ENCODE measurements at regions not wholly inside any gene's neighbourhood (a gene's known extent, or its start where the extent isn't known, plus 50 kb on each side); places are given as distances from the start of the nearest gene placed in this dataset.

DNA sequence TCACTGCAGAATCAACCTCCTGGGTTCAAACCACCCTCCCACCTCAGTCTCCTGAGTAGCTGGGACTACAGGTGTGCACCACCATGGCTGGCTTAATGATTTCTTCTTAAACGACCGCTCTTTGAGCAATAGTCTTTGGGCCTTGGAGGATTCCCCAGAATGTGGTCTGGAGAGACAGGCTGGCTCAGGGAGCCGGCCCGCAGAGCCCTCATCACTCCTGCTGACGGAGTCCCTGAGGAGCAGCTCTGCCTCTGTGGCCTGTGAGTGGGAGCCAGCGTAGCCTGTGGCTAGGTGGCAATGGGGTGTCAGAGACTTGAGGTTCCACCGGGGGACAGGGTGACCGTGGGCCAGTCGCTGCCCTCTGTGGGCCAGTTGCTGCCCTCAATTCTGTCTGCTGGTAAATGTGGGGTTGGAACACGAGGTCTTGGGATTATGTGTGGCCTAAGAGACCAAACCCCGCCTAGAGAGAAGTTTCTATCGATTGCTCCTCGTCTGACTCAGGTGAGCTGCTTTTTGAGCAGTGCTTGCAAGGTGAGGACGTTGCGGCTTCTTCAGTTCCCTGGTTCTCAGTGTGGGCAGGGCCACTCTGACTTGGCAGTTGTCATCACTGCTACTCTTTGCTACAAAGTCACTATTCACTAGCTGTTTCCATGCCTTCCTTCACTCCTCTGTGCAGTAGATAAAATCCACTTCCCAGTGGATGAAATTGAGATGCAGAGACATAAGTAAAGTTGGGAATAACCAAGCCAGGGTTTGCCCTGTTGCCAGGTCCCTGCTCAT is 124.8 kb upstream of the NECTIN1 start:
- Histone ChIP-seq H3K4me3 (ENCODE audit: low read length) (no peak overlapping the region), H3K79me2 (ENCODE audit: control insufficient read depth, low read length) (no peaks in the 10 kb centered on the region), H4K20me1 (ENCODE audit: control insufficient read depth, insufficient read depth, low read depth, low read length) (no peaks in the 10 kb centered on the region), H3K36me3 (ENCODE audit: control insufficient read depth, low read length) (no peaks in the 10 kb centered on the region), H3K4me2 (ENCODE audit: low read length) (no peak overlapping the region), H3F3A (ENCODE audit: control insufficient read depth, insufficient read depth) (no peaks in the 10 kb centered on the region), H3K4me1 (ENCODE audit: control insufficient read depth, low read length) (no peaks in the 10 kb centered on the region), H3K27ac (ENCODE audit: low read depth, low read length) (no peak overlapping the region), H3K9me3 (ENCODE audit: control insufficient read depth, insufficient read depth, low read length) (no peaks in the 10 kb centered on the region), H3K9me2 (replicated peaks; ENCODE audit: control insufficient read depth, low read length) (no peaks in the 10 kb centered on the region), H3K27me3 (ENCODE audit: control insufficient read depth, low read length) (peaks cover 3% of the 10 kb centered on the region; the same call in 1 of the 2 replicates)
- TF ChIP-seq EZH2phosphoT487 (IDR thresholded peaks at IDR 0.05; ENCODE audit: borderline replicate concordance, low read length) = no peak
- TF ChIP-seq CTCF (IDR thresholded peaks at IDR 0.05; ENCODE audit: low read depth, low read length, poor library complexity, severe bottlenecking) = no peak

GRCh38 chr11:119852741-119853140 is 123.7 kb upstream of the NECTIN1 start:
- H4K20me1 ChIP-seq (ENCODE audit: control insufficient read depth, insufficient read depth, low read depth, low read length) = no peaks in the 10 kb centered on the region
- H3K27ac ChIP-seq (ENCODE audit: low read depth, low read length) = no peak overlapping the region
- no peaks in the 10 kb centered on the region for H3K79me2 ChIP-seq (ENCODE audit: control insufficient read depth, low read length)
- no peaks in the 10 kb centered on the region for H3K4me1 ChIP-seq (ENCODE audit: control insufficient read depth, low read length)
- no peaks in the 10 kb centered on the region for H3K9me3 ChIP-seq (ENCODE audit: control insufficient read depth, insufficient read depth, low read length)
- TF ChIP-seq CTCF (IDR thresholded peaks at IDR 0.05; ENCODE audit: low read depth, low read length, poor library complexity, severe bottlenecking) (no peak), EZH2phosphoT487 (IDR thresholded peaks at IDR 0.05; ENCODE audit: borderline replicate concordance, low read length) (no peak)
- no peaks in the 10 kb centered on the region for H3K36me3 ChIP-seq (ENCODE audit: control insufficient read depth, low read length)
- no peaks in the 10 kb centered on the region for H3F3A ChIP-seq (ENCODE audit: control insufficient read depth, insufficient read depth)
- no peak overlapping the region for H3K4me3 ChIP-seq (ENCODE audit: low read length)
- H3K4me2 ChIP-seq (ENCODE audit: low read length) = no peak overlapping the region
- no peaks in the 10 kb centered on the region for H3K9me2 ChIP-seq (replicated peaks; ENCODE audit: control insufficient read depth, low read length)
- H3K27me3 ChIP-seq (ENCODE audit: control insufficient read depth, low read length) = peaks cover 3% of the 10 kb centered on the region; the same call in 1 of the 2 replicates

DNA sequence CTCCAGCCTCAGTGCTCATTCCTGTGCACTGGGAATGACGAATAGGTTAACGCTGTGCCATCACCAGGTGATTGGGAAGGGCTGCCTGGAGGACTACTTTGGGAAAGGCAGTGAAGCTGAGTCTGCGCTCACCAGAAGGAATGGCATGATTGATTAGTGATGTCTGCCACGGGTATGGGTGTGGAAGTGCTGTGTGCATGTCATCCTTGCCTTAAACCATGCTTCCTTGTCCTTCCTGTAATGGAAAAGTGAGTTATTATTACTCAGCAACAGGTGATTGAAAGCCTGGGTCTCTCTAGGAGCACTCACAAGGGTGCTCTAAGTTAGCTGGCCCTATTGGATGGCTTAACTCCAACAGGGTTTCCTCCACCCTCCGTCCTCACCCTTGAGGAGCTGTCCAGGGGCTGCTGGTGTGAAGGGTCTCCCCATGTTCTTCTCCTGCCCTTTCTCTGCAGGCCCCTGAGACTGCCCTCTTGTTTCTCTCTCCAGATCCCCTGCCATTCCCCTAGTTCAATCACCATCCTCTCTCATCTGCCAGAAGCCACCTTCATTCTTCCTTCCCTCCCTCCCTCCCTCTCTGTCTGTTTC is 121.9 kb upstream of the NECTIN1 start:
- Histone ChIP-seq H3K79me2 (ENCODE audit: control insufficient read depth, low read length) (no peaks in the 10 kb centered on the region), H3K4me2 (ENCODE audit: low read length) (no peak overlapping the region), H3K9me2 (replicated peaks; ENCODE audit: control insufficient read depth, low read length) (no peaks in the 10 kb centered on the region), H4K20me1 (ENCODE audit: control insufficient read depth, insufficient read depth, low read depth, low read length) (no peaks in the 10 kb centered on the region), H3F3A (ENCODE audit: control insufficient read depth, insufficient read depth) (no peaks in the 10 kb centered on the region), H3K36me3 (ENCODE audit: control insufficient read depth, low read length) (no peaks in the 10 kb centered on the region), H3K27ac (ENCODE audit: low read depth, low read length) (no peak overlapping the region), H3K4me1 (ENCODE audit: control insufficient read depth, low read length) (no peaks in the 10 kb centered on the region), H3K4me3 (ENCODE audit: low read length) (no peak overlapping the region), H3K9me3 (ENCODE audit: control insufficient read depth, insufficient read depth, low read length) (no peaks in the 10 kb centered on the region), H3K27me3 (ENCODE audit: control insufficient read depth, low read length) (peaks cover 3% of the 10 kb centered on the region; the same call in 1 of the 2 replicates)
- TF ChIP-seq EZH2phosphoT487 (IDR thresholded peaks at IDR 0.05; ENCODE audit: borderline replicate concordance, low read length) (no peak), CTCF (IDR thresholded peaks at IDR 0.05; ENCODE audit: low read depth, low read length, poor library complexity, severe bottlenecking) (no peak)
